C4-2B (cell line): ENCODE measurements at regions not wholly inside any gene's neighbourhood (a gene's known extent, or its start where the extent isn't known, plus 50 kb on each side); places are given as distances from the start of the nearest gene placed in this dataset.

ENCODE experiments used
- ZFX ChIP-seq: fragments of 450-650 bp; IDR thresholded peaks from 2 replicates; pipeline ENCODE4 v1.6.1; 2017
- TF ChIP-seq, protein P1 (sequence below): fragments of 450-650 bp; conservative IDR thresholded peaks from 2 replicates; pipeline ENCODE4 v1.5.1; 2017; ENCODE audit warnings: mild to moderate bottlenecking

DNA sequence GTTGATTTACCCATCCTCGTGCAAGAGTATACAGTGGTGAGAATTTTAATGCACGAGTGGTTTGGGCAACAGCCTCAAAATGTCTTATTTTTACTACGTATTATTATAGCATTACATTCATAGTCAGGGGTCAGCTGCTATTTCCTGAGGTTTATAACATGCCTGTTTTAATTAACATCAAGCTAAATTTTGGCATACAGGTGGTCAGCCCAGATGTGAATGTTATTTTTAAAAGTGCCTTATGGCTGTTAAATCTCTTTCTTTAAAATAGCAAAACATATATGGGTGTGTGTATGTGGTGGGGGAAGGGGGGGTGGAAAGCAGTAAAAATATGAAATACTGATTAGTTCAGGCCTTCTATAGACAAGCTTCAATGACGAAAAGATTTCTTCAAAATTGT, 424.5 kb upstream of the CLINT1 start:
- TF ChIP-seq ZFX, result no peak
- TF ChIP-seq, protein P1, sequence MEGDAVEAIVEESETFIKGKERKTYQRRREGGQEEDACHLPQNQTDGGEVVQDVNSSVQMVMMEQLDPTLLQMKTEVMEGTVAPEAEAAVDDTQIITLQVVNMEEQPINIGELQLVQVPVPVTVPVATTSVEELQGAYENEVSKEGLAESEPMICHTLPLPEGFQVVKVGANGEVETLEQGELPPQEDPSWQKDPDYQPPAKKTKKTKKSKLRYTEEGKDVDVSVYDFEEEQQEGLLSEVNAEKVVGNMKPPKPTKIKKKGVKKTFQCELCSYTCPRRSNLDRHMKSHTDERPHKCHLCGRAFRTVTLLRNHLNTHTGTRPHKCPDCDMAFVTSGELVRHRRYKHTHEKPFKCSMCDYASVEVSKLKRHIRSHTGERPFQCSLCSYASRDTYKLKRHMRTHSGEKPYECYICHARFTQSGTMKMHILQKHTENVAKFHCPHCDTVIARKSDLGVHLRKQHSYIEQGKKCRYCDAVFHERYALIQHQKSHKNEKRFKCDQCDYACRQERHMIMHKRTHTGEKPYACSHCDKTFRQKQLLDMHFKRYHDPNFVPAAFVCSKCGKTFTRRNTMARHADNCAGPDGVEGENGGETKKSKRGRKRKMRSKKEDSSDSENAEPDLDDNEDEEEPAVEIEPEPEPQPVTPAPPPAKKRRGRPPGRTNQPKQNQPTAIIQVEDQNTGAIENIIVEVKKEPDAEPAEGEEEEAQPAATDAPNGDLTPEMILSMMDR, result no peak
